A673 (cell line): ENCODE measurements at regions not wholly inside any gene's neighbourhood (a gene's known extent, or its start where the extent isn't known, plus 50 kb on each side); places are given as distances from the start of the nearest gene placed in this dataset.
"Not testable (repeated sequence)": the region's sequence is repeated elsewhere in the genome, so short reads cannot be mapped to it uniquely, and the experiment has no call there.

Source experiments
- BruUV-seq: library from RNA; stranded (reverse); fragments of 400-500 nt; replicated peaks from 2 replicates; lab custom pipeline; 2021; lab: Mats Ljungman, UMichigan
- CTCF ChIA-PET: fragments of 300-600 bp; sonication (Branson Sonifier 250); formaldehyde crosslinking; loops from one replicate; lab custom pipeline; 2022; ENCODE audit warnings: antibody characterized with exemption; lab: Charles Lee
- POLR2A ChIA-PET: fragments of 300-600 bp; sonication (Branson Sonifier 250); formaldehyde crosslinking; loops from one replicate; lab custom pipeline; 2022; ENCODE audit warnings: antibody characterized with exemption; ENCODE audit not compliant: low non-redundant PET; lab: Charles Lee
- DNase-seq: peaks from one replicate; pipeline ENCODE4 v3.0.0-alpha.2; 2015; ENCODE audit warnings: low spot score
- H3K27ac ChIP-seq: fragments of 200-600 bp; sonication (generic); 2 replicates; pipeline ENCODE4 v1.5.1; 2016; ENCODE audit warnings: mixed run types, low read depth, mild to moderate bottlenecking, mixed read lengths, antibody characterized with exemption, low read length; ENCODE audit not compliant: poor library complexity, severe bottlenecking
- H3K27me3 ChIP-seq: fragments of 200-600 bp; sonication (generic); replicated peaks from 2 replicates; pipeline ENCODE4 v1.6.1; 2017; ENCODE audit warnings: mixed run types, low read depth, mild to moderate bottlenecking, mixed read lengths, antibody characterized with exemption, low read length; ENCODE audit not compliant: insufficient read depth, poor library complexity
- H3K36me3 ChIP-seq: fragments of 200-600 bp; sonication (generic); 2 replicates; pipeline ENCODE4 v1.6.1; 2016; ENCODE audit warnings: mixed run types, mild to moderate bottlenecking, mixed read lengths, antibody characterized with exemption, low read length; ENCODE audit not compliant: insufficient read depth, poor library complexity, severe bottlenecking
- H3K4me1 ChIP-seq: fragments of 200-600 bp; sonication (generic); 2 replicates; pipeline ENCODE4 v1.6.1; 2017; ENCODE audit warnings: mixed run types, mild to moderate bottlenecking, mixed read lengths, antibody characterized with exemption, low read length; ENCODE audit not compliant: insufficient read depth, poor library complexity, severe bottlenecking
- H3K4me3 ChIP-seq: fragments of 200-600 bp; sonication (generic); 2 replicates; pipeline ENCODE4 v1.5.1; 2016; ENCODE audit warnings: low read depth, mixed run types, mild to moderate bottlenecking, mixed read lengths, low read length; ENCODE audit not compliant: poor library complexity, severe bottlenecking
- H3K9me3 ChIP-seq: fragments of 200-600 bp; sonication (generic); 2 replicates; pipeline ENCODE4 v1.6.1; 2016; ENCODE audit warnings: mixed run types, low read depth, mild to moderate bottlenecking, mixed read lengths, antibody characterized with exemption, low read length; ENCODE audit not compliant: poor library complexity, severe bottlenecking
- EZH2 ChIP-seq: fragments of 200-600 bp; sonication (generic); IDR thresholded peaks from 2 replicates; pipeline ENCODE4 v1.6.1; 2017; ENCODE audit warnings: borderline replicate concordance, low read depth, mild to moderate bottlenecking, mixed read lengths, antibody characterized with exemption, low read length; ENCODE audit not compliant: poor library complexity, severe bottlenecking
- intact Hi-C: fragments of 100-400 bp; cut with micrococcal nuclease; formaldehyde crosslinking; loops from one replicate; pipeline ENCODE4 v1.10.0; 2022; ENCODE audit not compliant: unreplicated experiment
- TF ChIP-seq, protein P1 (sequence below): fragments of 300-800, 200-600 bp; sonication (generic); conservative IDR thresholded peaks from 2 replicates; pipeline ENCODE4 v1.5.1; 2017; ENCODE audit warnings: low read depth, mild to moderate bottlenecking, antibody characterized with exemption, low read length, moderate library complexity, mixed read lengths

DNA sequence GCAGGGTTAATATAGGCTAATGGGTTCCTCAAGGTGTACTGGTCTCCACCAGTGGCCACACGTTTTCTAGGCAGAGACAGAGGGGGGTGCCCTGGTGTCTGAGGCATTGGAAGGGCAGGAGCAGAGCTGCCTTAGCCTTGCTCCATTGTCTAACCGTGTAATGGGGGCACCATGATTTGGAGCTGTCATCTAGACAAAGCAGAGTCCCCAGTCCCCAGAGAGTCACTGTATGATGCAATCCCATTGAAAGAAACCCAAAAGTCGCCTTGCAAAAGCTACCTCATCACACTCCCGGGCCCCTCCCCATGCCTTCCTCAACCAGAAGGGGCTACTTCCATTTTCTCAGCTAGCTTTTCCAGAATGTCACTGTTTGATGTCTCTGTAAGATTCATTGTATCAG, 487.1 kb downstream of the AACS start:
- H3K36me3 ChIP-seq: no peaks in the 10 kb centered on the region
- POLR2A ChIA-PET: no interaction called here
- no peaks in the 10 kb centered on the region for H3K9me3 ChIP-seq
- H3K4me3 ChIP-seq: no peak overlapping the region
- intact Hi-C loops: no loop called here
- no peak overlapping the region for H3K27ac ChIP-seq
- no peaks in the 10 kb centered on the region for H3K4me1 ChIP-seq
- TF ChIP-seq, protein P1, sequence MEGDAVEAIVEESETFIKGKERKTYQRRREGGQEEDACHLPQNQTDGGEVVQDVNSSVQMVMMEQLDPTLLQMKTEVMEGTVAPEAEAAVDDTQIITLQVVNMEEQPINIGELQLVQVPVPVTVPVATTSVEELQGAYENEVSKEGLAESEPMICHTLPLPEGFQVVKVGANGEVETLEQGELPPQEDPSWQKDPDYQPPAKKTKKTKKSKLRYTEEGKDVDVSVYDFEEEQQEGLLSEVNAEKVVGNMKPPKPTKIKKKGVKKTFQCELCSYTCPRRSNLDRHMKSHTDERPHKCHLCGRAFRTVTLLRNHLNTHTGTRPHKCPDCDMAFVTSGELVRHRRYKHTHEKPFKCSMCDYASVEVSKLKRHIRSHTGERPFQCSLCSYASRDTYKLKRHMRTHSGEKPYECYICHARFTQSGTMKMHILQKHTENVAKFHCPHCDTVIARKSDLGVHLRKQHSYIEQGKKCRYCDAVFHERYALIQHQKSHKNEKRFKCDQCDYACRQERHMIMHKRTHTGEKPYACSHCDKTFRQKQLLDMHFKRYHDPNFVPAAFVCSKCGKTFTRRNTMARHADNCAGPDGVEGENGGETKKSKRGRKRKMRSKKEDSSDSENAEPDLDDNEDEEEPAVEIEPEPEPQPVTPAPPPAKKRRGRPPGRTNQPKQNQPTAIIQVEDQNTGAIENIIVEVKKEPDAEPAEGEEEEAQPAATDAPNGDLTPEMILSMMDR: no peak
- TF ChIP-seq EZH2: no peak
- H3K27me3 ChIP-seq: no peaks in the 10 kb centered on the region
- BruUV-seq: no TSS peak
- peak; percentile 44 for DNase-seq
- CTCF ChIA-PET: no interaction called here

DNA sequence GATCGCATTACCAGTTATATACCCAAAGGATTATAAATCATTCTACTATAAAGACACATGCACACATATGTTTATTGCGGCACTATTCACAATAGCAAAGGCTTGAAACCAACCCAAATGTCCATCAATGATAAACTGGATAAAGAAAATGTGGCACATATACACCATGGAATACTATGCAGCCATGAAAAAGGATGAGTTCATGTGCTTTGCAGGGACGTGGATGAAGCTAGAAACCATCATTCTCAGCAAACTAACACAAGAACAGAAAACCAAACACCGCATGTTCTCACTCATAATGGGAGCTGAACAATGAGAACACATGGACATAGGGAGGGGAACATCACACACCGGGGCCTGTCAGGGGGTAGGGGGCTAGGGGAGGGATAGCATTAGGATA, 495.8 kb downstream of the AACS start:
- H3K9me3 ChIP-seq, CTCF ChIA-PET, intact Hi-C loops, H3K27me3 ChIP-seq, H3K27ac ChIP-seq, DNase-seq, H3K36me3 ChIP-seq, H3K4me3 ChIP-seq, BruUV-seq, H3K4me1 ChIP-seq, POLR2A ChIA-PET: not testable (repeated sequence)

DNA sequence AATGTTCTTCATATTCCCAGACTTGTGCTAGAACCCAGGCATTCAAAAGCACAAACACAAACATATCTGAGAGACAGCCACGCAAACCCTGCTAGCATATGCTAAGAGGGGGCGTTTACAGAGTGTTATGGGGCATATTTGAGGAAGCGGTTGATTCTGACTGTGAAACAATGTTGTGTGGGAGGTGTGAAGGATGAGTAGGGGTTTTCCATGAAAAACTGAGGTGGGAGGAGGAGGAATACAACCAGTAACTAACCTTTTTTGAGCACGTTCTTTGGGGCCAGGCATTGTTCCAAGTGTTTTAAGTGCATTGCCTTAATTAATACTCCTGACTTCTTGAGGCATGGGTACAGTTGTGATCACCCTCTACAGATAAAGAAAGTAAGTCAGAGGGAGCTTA, 499.5 kb downstream of the AACS start:
- intact Hi-C loops: no loop called here
- no TSS peak for BruUV-seq
- ChIA-PET CTCF (no interaction called here), POLR2A (no interaction called here)
- DNase-seq: no peak
- no peaks in the 10 kb centered on the region for H3K36me3 ChIP-seq
- no peaks in the 10 kb centered on the region for H3K4me1 ChIP-seq
- H3K9me3 ChIP-seq: no peaks in the 10 kb centered on the region
- no peak overlapping the region for H3K27ac ChIP-seq
- H3K27me3 ChIP-seq: no peaks in the 10 kb centered on the region
- TF ChIP-seq, protein P1: no peak
- TF ChIP-seq EZH2: no peak
- H3K4me3 ChIP-seq: no peak overlapping the region

DNA sequence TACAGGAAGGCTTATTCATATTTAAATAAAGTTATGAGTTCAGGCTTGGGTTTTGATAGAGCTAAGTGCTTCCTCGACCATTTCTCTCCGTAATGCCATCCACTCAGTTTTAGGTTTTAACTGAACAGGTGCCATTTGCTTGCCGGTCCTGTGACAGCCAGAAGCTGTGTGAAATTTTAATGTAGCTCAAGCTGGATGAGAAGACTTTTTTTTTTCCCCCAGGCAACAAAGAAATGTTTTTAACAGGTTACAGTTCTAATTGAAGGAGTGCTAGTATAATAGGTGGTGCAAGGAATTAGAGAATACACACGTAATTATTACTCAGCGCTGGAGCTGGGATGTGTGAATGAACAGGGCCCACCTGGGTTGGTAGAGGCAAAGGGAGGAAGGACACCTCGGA, 502.3 kb downstream of the AACS start:
- Histone ChIP-seq H3K4me3 (no peak overlapping the region), H3K4me1 (no peaks in the 10 kb centered on the region), H3K36me3 (no peaks in the 10 kb centered on the region), H3K9me3 (no peaks in the 10 kb centered on the region), H3K27me3 (no peaks in the 10 kb centered on the region), H3K27ac (no peak overlapping the region)
- POLR2A ChIA-PET: no interaction called here
- CTCF ChIA-PET: no interaction called here
- no peak for DNase-seq
- intact Hi-C loops: no loop called here
- no TSS peak for BruUV-seq
- TF ChIP-seq, protein P1: no peak
- TF ChIP-seq EZH2: no peak
